HG03196 (cell line): ENCODE measurements at regions not wholly inside any gene's neighbourhood (a gene's known extent, or its start where the extent isn't known, plus 50 kb on each side); places are given as distances from the start of the nearest gene placed in this dataset.
"Not testable (repeated sequence)": the region's sequence is repeated elsewhere in the genome, so short reads cannot be mapped to it uniquely, and the experiment has no call there.

Experiments used
- ATAC-seq: cut with Tn5 transposase; IDR thresholded peaks from one replicate; pipeline ENCODE4 v1.9.1; 2021; ENCODE audit not compliant: unreplicated experiment

DNA sequence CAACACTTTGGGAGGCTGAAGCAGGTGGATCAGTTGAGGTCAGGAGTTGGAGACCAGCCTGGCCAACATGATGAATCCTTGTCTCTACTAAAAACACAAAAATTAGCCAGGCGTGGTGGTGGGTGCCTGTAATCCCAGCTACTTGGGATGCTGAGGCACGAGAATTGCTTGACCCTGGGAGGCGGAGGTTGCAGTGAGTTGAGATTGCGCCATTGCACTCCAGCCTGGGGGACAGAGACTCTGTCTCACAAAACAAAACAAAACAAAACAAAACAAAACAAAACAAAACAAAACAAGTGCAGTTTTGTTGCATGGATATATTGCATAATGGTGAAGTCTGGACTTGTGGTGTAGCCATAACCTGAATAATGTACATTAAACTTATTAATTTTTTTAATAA is 133.6 kb upstream of the ZNF217 start:
- not testable (repeated sequence) for ATAC-seq

- no peak for ATAC-seq
Observed at GRCh38 chr20:53725575-53725970, 131.9 kb upstream of the ZNF217 start.

- ATAC-seq = no peak
Observed at GRCh38 chr20:53723621-53724020, 130.0 kb upstream of the ZNF217 start.

DNA sequence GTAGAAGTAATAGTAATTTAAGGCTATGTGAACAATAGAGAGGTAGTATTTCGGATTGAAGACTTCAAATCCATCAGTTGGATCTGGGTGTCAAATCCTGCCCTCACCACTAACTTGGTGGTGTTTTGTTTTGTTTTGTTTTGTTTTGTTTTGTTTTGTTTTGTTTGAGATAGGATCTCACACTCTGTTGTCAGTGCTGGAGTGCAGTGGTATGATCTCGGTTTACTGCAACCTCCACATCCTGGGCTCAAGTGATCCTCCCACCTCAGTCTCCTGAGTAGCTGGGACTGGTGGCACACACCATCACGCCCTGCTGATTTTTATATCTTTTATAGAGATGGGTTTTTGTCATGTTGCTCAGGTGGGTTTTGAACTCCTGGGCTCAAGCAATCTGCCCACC is 129.4 kb upstream of the ZNF217 start:
- no peak for ATAC-seq

DNA sequence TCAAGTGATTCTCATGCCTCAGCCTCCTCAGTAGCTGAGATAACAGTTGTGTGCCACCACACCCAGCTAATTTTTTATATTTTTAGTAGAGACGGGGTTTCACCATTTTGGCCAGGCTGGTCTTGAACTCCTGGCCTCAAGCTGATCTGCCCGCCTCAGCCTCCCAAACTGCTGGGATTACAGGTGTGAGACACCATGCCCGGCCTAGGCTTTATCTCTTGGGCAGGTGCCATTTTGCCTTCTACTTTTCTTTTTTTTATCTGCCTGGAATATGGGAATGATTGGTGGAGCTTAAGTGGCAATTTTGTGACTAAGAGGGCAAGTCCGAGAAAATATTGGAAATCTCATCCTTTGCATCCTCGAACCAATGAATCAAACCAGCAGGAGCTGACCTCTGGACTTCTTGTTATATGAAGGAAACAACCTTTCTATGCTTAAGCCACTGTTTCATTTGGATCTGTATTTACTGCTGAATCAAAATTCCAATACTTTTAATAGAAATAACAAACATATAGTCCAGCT is 128.9 kb upstream of the ZNF217 start:
- ATAC-seq = no peak

- not testable (repeated sequence) for ATAC-seq
Observed at GRCh38 chr20:53721445-53721963, 127.9 kb upstream of the ZNF217 start.

GRCh38 chr20:53719171-53719803 is 125.6 kb upstream of the ZNF217 start:
- ATAC-seq = not testable (repeated sequence)

DNA sequence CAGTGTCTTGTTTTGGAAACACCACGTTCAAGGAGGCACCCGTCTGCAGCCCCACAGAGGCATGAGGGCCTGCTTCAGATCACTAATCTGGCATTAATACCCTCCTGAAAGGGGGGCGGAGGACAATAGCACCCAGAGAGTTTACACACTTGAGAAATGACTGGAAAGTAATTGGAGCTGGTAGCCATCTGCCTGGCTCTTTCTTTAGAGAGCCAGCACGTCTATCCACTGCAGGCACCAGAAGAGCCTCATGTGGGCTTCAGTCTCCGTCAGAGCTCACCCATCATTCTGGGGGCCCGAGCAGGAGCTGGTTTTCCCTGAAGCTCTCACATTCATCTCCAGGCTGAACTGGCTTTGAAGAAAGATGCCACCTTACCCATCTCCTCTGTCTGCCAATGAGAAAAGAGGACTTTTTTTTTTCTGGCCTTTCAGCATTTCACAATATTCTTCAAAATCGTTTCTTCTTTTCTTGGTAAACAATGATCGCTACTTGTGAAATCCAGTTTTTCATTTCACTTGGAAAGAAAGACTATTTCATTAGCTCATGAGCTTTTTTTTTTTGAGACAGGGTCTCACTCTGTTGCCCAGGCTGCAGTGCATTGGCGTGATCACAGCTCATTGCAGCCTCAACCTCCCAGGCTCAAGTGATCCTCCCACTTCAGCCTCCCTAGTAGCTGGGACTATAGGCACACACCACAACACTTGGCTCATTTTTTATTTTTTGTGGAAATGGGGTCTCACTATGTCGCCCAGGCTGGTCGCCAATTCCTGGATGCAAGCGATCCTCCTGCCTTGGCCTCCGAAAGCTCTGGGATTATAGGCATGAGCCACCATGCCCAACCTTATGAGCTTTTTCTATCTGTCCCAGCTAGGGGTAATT is 124.7 kb upstream of the ZNF217 start:
- ATAC-seq = no peak

DNA sequence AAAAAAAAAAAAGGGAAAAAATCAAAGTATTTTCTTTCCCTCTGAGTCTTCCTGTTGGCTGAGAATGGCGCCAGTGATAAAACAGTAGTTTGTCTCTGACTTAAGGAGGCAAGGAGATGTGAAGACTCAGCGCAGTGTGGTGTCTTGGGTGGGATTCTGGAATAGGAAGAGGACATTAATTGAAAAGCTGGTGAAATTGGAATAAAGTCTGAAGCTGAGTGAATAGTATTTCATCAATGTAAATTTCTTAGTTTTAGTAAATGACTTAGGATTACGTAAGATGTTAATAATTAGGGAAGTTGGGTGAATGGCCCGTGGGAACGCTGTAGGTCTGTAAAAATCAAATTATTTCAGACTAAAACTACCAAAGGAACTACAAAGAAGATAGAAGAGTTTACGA is 122.8 kb upstream of the ZNF217 start:
- ATAC-seq = no peak

DNA sequence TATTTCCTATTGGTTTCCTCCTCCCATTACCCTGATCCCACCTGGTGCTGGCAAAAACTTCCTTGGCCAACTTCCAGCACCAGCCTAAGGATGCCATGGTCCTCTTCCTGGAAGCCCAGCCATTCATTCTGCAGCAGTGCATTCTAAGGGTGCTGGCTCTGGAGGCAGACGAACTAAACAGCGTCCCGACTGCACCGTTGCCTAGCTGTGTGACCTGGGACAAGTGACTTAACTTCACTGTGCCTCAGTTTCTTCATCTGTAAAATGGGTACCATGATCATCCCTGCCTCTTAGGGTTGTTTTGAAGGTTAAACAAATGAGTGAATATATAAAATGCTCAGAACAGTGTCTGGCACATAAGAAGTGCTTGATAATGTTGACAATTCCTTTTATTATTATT is 120.9 kb upstream of the ZNF217 start:
- no peak for ATAC-seq

- no peak for ATAC-seq
Observed at GRCh38 chr20:53713328-53714056, 119.9 kb upstream of the ZNF217 start.

DNA sequence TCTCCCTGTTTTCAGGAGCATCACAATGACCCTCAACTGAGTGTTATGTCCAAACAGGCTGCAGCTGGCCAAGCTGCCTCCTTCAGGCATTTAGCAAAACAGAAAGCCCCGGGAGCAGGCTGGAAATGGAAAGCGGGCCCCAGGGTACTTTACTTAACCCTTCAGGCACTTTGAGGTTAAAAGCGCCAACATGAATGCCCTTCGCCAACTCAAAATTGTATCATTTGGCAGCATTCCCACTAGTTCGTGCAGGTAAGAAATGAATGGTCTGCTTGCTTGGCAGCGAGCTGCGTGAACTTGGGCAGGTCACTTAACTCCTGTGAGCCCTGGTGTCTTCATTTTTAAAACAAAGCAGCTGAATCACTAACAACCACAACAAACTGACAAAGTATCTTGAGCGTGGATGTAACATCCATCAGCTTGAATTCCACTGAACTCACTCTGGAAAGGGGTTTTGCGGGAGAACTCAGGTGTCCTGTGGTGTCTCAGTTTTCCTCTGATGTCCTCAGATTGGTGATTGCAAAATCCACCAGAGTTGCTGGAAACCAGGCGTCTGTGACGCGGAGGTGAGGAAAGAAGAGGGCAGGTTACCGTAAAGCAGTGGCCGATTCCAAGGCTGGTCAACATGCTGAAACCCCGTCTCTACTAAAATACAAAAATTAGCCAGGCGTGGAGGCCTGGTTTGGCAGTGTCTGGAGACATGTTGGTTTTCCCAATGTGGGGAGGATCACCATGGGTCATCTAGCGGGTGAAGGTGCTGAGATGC is 118.8 kb upstream of the ZNF217 start:
- no peak for ATAC-seq

- ATAC-seq = no peak
Observed at GRCh38 chr20:53711333-53712211, 117.9 kb upstream of the ZNF217 start.

DNA sequence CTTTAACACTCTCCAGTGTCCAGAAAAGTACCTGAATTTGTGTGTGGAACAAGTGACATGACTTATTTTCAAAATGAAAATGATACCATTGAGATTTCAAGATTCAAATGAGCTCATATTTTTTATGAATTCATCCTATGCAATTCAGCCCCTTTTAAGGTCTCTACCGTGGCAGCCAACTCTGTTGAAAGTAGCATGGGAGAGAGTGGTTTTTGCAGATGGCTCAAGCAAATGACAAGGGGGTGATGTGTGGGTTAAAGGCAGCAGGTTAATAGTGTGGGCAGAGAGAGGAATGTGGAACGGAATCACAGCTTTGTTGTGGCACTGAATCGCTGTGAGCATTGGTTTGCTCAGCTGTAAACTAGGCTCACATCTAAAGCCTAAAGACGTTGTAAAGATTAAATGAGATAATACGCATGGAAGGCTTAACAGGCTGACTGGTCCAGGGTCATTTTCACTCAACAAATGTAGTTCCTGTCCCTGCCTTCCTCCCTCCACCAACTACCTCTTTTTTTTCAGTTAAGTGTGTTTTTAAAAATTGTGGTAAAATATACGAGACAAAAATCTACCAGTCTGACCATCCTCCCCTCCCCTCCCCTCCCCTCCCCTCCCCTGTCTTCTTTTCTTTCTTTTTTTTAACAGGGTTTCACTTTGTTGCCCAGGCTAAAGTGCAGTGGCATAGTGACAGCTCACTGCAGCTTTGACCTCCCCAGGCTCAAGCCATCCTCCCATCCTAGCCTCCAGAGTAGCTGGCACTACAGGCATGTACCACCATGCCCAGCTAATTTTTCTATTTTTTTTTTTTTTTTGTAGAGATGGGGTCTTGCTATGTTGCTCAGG is 114.7 kb upstream of the ZNF217 start:
- peak; percentile 46 for ATAC-seq

DNA sequence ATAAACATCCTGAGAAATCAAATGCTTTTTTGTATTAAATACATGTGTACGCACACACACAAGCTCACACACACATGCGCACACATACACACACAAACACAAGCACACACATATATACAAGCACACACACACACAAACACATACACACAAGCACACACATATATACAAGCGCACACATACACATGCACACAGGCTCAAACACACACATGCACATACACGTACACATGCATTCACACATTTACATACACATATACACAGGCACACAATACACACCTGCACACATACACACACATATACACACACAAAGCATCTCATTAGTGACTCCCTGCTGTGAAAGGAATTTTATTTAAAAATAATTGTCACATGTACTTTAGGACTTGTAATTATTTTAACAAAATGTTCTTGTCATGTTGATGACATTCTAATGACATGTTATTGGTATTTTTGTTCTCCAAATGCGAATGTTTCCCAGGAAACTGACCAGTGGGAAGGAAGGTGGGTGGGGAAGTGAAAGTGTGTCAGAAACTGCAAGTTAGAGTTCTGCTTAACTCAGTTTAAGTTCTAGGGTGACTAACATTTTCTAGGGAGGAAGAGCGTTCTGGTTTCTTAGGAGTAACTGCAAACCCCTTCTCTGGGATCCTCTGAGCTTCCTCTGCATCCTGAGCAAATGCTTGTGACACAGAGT is 113.9 kb upstream of the ZNF217 start:
- ATAC-seq = peak; percentile 39

DNA sequence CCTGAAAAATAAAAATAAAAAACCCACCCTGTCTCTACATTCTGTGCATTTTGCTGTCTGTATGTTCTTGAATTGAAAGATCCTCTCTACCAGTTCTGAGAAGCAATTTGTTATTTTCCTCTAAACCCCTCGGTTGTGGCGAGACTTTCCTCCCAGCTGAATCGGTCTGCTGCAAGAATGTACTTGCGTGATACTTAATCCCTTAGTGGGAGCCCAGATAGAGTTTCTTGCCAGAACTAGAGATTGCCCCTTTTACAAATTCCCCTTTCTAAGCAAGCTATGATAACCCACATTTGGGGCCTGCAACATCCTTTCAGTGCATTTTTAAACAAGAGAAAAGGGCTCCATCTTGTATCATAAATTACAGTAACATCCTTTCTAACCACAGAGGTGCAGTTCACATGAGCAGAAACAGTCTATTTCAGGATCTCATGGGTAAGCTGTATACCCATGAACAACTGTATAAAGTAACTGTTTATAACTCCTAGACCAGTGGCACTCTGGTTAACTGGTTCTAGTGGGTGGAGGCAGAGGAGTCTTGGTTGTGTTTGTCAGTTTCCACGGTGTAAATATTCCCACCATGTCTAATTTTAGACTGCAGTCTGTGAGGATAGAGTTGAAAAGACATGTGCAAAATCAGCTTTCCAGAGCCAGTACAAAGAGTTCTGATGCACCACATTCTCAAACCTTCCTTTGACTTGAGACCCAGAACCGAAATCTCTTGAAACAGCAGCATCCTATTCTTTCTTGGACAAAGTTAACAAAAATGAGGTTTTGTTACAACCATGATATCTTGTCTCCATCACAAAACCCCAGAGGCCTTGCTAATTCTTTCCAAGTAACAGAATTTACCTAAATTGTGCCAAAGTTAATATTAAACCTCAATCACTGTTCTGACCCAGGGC is 113.1 kb upstream of the ZNF217 start:
- ATAC-seq = no peak

DNA sequence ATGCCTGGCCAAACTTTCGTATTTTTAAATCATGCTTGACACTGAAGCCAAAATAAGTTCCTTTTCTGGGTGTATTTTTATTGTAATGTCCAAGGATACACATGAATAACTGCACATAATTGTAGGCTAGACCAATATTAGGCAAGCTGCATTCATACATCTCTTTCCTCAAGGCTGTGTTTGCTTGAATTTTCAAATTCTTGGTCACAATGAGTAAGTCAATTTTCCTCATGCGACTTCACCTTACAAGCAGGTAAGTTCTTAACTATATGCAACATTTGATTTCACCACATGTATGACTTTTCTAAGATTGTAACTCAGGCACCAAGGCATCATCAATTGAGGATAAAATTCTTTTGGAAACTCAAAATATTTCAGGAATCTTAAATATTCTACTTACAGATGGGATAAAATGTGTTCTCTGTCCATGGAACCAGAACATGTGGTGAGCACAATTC is 112.4 kb upstream of the ZNF217 start:
- ATAC-seq = no peak
